Pancreas (tissue), 10 donors: ENCODE measurements at regions not wholly inside any gene's neighbourhood (a gene's known extent, or its start where the extent isn't known, plus 50 kb on each side); places are given as distances from the start of the nearest gene placed in this dataset.

Experiments used
- ATAC-seq, 4 donors: fragments of 200-7000 bp; cut with Tn5 transposase; one replicate each; pipeline versions ENCODE4 v1.8.0 to v1.9.1; 2020; ENCODE audit warnings: mild to moderate bottlenecking in 4 of 4, moderate library complexity in 4 of 4
- DNase-seq, 6 donors: peaks; one replicate each; pipeline ENCODE4 v3.0.0-alpha.2; 2020
- FAIRE-seq: peaks from 2 replicates; lab custom pipeline; 2012; peaks lifted over from hg19 to GRCh38; lab: Jason Lieb, UNC
- H3K27ac ChIP-seq, 4 donors: fragments of 200-600 bp; sonication (generic); 1 replicate in 3 of 4; 2 replicates in 1 of 4; pipeline versions ENCODE4 v1.5.0 to v1.8.0; 2020
- H3K27me3 ChIP-seq, 4 donors: fragments of 200-600 bp; one replicate each; pipeline ENCODE4 v1.8.0; 2021
- H3K36me3 ChIP-seq, 3 donors: fragments of 200-600 bp; sonication (generic) in 1 of 3; one replicate each; pipeline versions ENCODE4 v1.5.0 to v1.8.0; 2020 to 2021
- H3K4me1 ChIP-seq, 3 donors: fragments of 200-600 bp; one replicate each; pipeline ENCODE4 v1.8.0; 2021
- H3K4me3 ChIP-seq, 4 donors: fragments of 200-600 bp; sonication (generic) in 2 of 4; one replicate each; pipeline versions ENCODE4 v1.5.0 to v1.8.0; 2020 to 2021
- H3K9me3 ChIP-seq, 4 donors: fragments of 200-600 bp; one replicate each; pipeline ENCODE4 v1.8.0; 2021
- WGBS, 2 donors: extraction: QIAGEN DNeasy Blood & Tissue Kit; methylation state at CpG; one replicate each; pipeline ENCODE4 v1.1.7; 2013; 5-methylcytosine and 5-hydroxymethylcytosine counted together
- intact Hi-C, 3 donors: fragments of 100-400 bp; cut with DNase I; formaldehyde crosslinking; loops; one replicate each; pipeline versions ENCODE4 v1.11.1 to v1.14.2; 2022
- TF ChIP-seq, protein P1 (sequence below), 4 donors: fragments of 200-600 bp; sonication (generic) in 3 of 4; IDR thresholded peaks; one replicate each; pipeline versions ENCODE4 v1.5.0 to v1.8.0; 2021; ENCODE audit warnings: antibody characterized with exemption in 4 of 4
- donor health status: healthy with polysubstance abuse.
- donor health status: DM: no; HTN: no; CAD: no; lungs with moderate emphysema.
- donor health status: DM: no; HTN: no; CAD: no.
- donor health status: control.
- donor health status: control.
- donor health status: Bipolar disorder and iron deficiency.
- donor health status: DM: yes; HTN: yes; CAD: no.
- donor health status: DM: no; HTN: no; CAD: no.
- donor health status: DM: no; HTN: no; CAD: no.
- donor health status: DM: yes; HTN: yes; CAD: no.

DNA sequence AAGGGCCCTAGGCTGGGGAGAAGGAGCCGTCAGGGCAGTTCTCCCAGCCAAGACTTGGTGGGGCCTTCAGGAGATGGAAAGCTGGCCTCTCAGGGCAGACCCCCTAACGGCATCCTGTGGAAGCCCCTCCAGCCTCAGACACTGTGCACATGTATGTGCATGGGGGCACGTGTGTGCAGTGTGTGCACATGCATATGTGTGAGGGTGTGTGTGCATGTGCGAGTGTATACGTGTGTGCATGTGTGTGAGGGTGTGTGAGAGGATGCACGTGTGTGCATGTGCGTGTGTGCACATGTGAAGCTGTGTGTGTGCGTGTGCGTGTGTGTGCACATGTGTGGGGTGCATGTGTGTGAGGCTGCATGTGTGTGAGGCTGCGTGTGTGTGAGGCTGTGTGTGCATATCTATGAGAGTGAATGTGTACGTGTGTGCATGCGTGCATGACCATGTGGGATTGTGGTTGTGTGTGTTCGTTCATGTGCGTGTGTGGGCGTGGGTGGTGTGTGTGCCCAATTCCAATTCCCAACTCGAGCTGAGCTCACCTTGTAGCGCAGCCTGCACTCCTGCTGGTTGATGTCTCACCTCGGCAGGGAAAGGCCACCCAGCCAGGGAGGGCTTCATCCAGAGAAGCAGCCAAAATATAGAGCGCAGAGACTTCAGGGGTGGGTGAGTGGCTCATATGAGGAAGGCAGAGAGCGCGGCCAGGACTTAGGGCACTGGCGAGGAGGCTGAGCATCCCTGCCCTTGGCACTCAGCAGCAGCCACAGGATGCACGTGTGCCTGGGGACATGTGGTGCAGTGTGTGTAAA lies 142.7 kb upstream of the PPP1R26 start:
- FAIRE-seq (no peak), ATAC-seq (no peak), DNase-seq (peak in 1 of 6 donors; percentile 32)
- H3K27ac ChIP-seq, result no peak overlapping the region
- H3K4me1 ChIP-seq, result no peaks in the 10 kb centered on the region
- no peak overlapping the region for H3K4me3 ChIP-seq
- TF ChIP-seq, protein P1, sequence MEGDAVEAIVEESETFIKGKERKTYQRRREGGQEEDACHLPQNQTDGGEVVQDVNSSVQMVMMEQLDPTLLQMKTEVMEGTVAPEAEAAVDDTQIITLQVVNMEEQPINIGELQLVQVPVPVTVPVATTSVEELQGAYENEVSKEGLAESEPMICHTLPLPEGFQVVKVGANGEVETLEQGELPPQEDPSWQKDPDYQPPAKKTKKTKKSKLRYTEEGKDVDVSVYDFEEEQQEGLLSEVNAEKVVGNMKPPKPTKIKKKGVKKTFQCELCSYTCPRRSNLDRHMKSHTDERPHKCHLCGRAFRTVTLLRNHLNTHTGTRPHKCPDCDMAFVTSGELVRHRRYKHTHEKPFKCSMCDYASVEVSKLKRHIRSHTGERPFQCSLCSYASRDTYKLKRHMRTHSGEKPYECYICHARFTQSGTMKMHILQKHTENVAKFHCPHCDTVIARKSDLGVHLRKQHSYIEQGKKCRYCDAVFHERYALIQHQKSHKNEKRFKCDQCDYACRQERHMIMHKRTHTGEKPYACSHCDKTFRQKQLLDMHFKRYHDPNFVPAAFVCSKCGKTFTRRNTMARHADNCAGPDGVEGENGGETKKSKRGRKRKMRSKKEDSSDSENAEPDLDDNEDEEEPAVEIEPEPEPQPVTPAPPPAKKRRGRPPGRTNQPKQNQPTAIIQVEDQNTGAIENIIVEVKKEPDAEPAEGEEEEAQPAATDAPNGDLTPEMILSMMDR (IDR thresholded peaks at IDR 0.05), result no peak
- H3K27me3 ChIP-seq, result no peaks in the 10 kb centered on the region
- no peaks in the 10 kb centered on the region for H3K9me3 ChIP-seq
- 73 to 78% methylated on average over 23 of the region's 23 CpGs for WGBS, 2 donors
- no peaks in the 10 kb centered on the region for H3K36me3 ChIP-seq
- intact Hi-C loops, result no loop called here

DNA sequence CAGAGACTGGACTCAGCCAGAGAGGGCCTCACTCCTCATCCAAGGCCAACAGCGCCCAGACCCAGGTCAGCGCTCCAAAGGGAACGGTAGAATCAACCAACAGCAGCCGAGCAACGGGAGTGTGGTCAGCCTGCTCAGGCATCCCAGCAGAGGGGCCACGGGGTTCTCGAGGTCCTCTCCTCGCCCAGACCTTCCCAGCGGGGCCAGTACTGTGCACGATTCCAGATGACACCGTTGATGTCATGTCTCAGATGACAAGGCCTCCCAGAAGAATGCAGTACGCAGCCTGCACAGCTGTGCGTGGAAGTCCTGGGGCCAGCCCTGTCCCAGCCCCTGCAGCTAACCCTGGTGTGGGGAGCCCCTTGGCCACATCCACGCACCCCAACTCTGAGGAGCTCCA lies 141.0 kb upstream of the PPP1R26 start:
- no peak for FAIRE-seq

DNA sequence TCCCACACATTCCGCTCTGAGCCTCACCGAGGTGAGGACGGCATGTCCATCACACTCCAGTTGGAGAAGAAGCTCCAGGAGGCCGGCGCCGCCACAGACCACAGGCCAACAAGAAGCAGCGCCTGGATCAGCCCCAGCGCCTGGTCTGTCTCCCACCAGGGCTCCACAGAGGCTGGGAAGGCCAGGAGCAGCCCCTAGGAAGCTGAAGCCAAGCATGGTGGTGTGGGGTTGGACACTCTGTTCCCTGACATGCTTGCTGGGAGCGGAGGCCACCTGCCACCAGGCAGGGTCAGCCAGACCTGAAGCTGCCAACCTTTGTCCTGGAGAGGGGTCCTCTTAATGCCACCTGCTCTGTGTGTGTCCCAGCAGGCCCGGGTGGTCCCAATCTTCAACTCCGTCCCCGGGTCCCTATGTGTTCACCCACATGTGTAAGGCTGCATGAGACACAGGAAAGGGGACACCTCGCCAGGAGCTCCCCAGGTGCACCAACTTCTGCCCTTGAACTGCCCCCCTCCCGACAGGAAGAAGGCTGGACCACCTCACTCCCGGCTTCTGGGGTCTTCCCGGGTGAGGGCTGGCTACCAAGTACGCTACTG lies 140.1 kb upstream of the PPP1R26 start:
- ATAC-seq, result no peak
- H3K4me1 ChIP-seq, result no peaks in the 10 kb centered on the region
- H3K36me3 ChIP-seq, result no peaks in the 10 kb centered on the region
- intact Hi-C loops, result no loop called here
- peak in 1 of 6 donors; percentile 43 for DNase-seq
- H3K9me3 ChIP-seq, result no peaks in the 10 kb centered on the region
- H3K27ac ChIP-seq, result no peak overlapping the region
- no peak for FAIRE-seq
- TF ChIP-seq, protein P1 (IDR thresholded peaks at IDR 0.05), result no peak
- no peak overlapping the region for H3K4me3 ChIP-seq
- 65 to 72% methylated on average over 17 of the region's 17 CpGs for WGBS, 2 donors
- no peaks in the 10 kb centered on the region for H3K27me3 ChIP-seq

More for the DNA sequence above, 141.0 kb upstream of the PPP1R26 start:
- Histone ChIP-seq H3K36me3 (no peaks in the 10 kb centered on the region), H3K4me1 (no peaks in the 10 kb centered on the region), H3K27me3 (no peaks in the 10 kb centered on the region), H3K27ac (no peak overlapping the region), H3K4me3 (no peak overlapping the region), H3K9me3 (no peaks in the 10 kb centered on the region)
- TF ChIP-seq, protein P1 (IDR thresholded peaks at IDR 0.05), result no peak
- ATAC-seq (no peak), DNase-seq (peak in 1 of 6 donors; percentile 41)
- intact Hi-C loops, result no loop called here
- WGBS, 2 donors, result 78 to 83% methylated on average over 14 of the region's 14 CpGs

DNA sequence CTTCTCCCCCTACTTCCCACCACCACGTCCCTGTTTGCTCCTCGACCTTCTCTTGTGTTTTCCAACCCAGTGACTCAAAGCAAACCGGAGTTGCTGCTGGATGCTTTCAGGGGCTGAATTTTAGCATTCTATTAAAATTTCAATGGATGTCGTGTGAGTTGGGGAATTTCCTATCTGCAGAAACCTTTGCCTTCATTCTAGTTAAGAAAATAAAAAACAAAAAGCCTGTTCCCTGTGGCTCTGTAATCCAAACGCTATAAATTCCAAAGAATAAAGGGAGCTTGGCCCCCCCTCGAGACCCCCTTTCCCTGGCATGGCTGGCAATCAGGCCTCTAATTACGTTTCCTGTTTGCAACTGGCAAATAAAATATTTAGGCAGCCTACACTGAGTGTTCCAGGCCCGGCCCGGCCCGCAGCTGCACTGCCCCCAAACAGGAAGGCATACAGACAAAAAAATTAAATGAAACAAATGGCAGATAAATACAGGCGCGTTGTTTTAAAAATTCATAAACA lies 139.4 kb upstream of the PPP1R26 start:
- intact Hi-C loops, result loop anchor here in 2 of 3 donors (5.0 kb wide), 1 partner anchor 253 kb away; the partner anchor contains the start of gene OLFM1 (in 2 of the 2)
- DNase-seq, result no peak
- 44 to 47% methylated on average over 12 of the region's 12 CpGs for WGBS, 2 donors

More for the DNA sequence above, 139.4 kb upstream of the PPP1R26 start:
- FAIRE-seq (no peak), ATAC-seq (no peak)
- Histone ChIP-seq H3K4me1 (no peaks in the 10 kb centered on the region), H3K27ac (no peak overlapping the region), H3K4me3 (no peak overlapping the region), H3K27me3 (no peaks in the 10 kb centered on the region), H3K36me3 (no peaks in the 10 kb centered on the region), H3K9me3 (no peaks in the 10 kb centered on the region)
- TF ChIP-seq, protein P1 (IDR thresholded peaks at IDR 0.05), result no peak
